Fibroblast of gingiva (primary cell): ENCODE measurements at regions not wholly inside any gene's neighbourhood (a gene's known extent, or its start where the extent isn't known, plus 50 kb on each side); places are given as distances from the start of the nearest gene placed in this dataset.
"Not testable (repeated sequence)": the region's sequence is repeated elsewhere in the genome, so short reads cannot be mapped to it uniquely, and the experiment has no call there.

Experiments
- DNase-seq: peaks from one replicate; pipeline ENCODE4 v3.0.0-alpha.2; 2011; ENCODE audit warnings: low read depth

DNA sequence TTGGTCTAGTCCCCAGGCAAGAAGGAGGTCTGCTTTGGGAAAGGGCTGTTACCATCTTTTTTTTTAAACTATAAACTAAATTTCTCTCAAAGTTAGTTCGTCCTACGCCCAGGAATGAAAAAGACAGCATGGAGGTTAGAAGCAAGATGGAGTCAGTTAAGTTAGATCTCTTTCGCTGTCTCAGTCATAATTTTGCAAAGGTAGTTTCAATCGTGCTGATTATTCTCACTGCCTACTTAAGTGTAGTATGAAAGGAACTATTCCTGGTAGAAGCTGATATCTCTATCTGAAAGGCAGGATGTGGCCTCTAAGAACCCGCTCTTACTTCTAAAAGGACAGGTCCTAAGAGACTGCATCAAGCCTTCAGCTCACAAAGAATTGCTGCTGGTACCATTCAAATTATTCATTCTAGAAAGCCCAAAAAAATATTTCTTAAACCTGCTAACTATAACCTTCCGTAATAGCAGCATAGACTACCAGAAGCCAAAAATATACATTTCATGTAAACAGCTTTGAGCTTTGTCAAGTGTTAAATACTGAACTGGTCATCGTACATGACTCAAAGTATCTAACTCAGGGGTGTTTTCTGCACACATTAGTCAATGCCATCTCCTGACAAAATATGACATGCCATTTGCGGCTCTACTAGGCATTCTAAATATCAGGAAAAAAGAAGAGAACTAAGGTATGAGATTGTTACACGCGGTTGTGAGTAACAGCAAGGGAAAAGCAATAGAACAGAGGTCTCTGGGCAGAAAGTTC, 96.0 kb upstream of the CCDC80 start:
- DNase-seq: no peak

DNA sequence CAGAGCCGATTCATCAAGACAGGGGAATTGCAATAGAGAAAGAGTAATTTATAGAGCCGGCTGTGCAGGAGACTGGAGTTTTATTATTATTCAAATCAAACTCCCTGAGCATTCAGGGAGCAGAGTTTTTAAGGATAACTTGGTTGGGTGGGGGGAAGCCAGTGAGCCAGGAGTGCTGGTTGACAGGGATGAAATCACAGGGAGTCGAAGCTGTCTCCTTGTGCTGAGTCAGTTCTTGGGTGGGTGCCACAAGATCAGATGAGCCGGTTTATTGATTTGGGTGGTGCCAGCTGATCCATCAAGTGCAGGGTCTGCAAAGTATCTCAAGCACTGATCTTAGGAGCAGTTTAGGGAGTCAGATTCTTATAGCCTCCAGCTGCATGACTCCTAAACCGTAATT, 95.4 kb upstream of the CCDC80 start:
- no peak for DNase-seq

DNA sequence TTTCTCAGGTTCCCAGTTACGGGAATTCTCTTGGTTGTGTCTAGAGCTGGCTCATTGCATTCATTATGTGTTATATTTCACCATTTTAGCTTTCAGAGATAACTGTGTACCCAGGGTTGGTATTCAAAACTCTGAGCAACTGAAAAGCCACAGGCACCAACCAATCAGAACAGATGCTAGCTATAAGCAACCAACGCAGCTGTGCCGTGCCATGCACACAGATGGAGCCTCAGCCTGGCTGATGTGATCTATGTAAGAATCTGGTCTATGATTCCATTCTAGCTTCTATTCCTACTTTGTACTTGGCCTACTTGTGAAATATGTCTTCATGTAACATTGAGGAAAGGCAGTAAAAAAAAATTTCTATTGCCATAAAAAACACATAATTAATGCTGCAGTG, 95.0 kb upstream of the CCDC80 start:
- DNase-seq: no peak

DNA sequence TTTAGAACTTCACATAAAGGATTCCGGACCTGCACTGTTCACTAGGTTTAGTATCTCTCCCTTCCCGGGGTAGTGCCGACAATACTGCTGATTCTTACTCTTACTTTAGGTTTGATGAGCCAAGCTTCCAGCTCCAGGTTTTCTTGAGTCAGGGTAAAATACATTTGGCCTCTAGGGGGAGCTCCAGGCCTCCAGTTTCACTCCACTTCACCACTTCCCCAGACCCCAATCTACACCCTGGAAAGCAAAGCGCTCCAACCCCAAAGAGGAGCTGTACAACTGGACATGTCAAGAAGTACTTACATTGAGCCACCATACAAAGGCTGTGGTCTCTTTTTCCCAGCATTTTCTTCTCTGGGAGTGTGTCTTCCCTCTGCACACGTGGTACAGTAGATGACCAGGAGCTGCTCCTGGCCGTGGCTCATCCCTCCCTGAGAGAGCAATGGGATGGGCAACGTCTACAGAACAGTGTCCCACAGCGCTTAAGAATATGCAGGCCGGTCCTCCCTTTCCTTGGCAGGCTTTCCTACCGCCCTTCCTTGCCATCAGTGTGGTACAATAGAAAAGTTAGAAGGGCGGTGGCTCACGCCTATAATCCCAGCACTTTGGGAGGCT, 93.9 kb upstream of the CCDC80 start:
- DNase-seq: peak; percentile 66

DNA sequence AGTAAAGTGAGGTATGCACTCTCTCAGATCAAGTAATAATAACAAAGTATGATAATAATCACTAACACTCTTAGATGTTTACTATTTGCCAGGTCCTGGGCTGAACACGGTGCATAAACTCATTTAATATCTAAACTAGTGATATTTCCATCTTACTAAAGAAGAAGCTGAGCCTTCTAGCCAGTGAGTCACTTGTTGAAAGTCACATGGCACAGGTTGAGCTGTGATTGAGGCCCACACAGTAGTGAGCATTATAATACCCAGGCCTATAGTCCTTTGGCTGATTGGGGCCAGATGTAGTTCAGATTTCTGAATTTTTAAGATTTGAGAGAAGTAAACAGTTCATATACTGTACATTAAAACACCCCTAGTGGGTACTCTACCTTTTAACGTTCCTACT, 93.2 kb upstream of the CCDC80 start:
- no peak for DNase-seq

DNA sequence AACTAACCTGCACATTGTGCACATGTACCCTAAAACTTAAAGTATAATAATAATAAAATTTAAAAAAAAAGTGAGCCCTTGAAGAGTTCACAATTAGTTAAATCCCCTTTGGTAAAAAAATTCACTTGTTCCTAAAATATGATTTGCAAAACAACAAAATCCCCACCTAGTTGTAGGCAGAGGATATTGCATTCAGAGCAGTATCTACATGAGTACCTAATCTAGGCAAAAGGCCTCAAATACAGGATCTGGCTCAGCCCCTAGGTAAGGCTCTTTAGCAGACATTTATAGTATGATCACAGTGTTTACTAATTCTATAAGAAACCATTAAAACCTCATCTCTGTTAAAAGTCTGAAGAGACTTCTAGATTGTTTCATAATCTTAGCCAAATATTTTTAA, 89.3 kb upstream of the CCDC80 start:
- peak; percentile 14 for DNase-seq

DNA sequence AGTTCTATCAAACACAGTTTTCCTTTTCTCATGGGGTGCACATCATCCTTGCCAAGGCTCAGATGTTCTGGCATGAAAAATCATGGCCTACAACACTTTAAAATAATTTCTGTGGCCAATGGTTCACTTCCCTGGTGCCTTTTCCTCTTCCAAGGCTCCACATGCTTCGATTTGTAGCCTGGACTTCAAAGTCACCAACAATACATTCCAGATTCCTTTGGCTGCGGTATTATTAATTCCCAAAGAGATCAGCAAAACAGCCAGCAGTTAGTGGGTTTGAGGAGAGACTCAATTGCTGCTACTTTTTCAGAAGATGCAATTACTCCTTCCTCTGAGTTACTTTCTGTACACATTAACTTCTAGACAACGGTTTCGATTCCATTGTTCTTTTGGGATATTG, 80.3 kb upstream of the CCDC80 start:
- DNase-seq: no peak

DNA sequence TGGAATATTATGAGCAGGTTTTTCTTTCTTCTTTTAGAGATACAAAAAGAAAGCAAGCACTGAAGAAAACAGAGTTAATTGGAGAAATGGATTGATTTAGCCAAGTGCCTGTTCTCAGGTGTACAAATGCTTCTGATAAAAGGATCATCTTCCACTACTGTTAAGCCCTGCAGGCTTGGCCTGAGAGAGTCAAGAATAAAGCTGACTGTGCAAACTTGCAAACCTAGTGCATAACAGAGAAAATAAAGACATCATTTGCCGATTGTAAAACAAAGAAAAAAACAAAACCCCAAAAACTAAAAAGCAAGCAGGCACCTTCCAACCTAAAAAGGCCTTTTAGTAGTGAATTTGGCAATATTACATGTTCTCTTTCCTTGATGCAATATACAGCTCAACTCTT, 78.0 kb upstream of the CCDC80 start:
- DNase-seq: no peak

DNA sequence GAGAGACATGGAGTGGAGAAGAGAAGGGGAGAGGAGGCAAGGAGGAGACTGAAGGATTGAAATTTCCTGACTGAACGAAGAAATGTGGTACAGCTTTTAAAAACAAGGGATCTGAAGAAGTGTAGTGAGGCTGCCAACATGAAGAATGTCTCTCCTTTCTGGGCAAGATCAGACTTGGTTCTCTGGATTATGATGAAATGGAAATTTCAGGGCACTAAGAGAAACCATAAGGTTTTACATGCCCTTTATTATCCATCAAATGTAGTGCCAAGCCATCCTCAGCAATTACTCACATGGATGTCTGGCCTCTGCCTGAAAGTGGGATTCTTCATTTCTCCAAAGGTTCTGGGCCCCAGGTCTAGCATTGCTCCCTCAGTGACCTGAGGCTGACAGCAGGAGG, 77.6 kb upstream of the CCDC80 start:
- peak; percentile 22 for DNase-seq

DNA sequence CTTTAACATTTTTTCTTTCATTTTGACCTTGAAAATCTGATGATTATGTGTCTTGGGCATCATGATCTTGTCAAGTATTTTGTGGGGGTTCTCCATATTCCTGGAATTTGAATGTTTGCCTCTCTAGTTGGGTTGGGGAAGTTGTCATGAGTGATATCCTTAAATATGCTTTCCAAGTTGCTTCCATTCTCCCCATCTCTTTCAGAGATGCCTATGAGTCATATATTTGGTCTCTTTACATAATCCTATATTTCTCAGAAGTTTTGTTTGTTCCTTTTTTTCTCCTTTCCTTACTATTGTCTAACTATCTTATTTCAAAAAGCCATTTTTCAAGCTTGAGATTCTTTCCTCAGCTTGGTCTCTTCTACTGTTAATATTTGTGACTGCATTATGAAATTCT, 69.0 kb upstream of the CCDC80 start:
- no peak for DNase-seq

DNA sequence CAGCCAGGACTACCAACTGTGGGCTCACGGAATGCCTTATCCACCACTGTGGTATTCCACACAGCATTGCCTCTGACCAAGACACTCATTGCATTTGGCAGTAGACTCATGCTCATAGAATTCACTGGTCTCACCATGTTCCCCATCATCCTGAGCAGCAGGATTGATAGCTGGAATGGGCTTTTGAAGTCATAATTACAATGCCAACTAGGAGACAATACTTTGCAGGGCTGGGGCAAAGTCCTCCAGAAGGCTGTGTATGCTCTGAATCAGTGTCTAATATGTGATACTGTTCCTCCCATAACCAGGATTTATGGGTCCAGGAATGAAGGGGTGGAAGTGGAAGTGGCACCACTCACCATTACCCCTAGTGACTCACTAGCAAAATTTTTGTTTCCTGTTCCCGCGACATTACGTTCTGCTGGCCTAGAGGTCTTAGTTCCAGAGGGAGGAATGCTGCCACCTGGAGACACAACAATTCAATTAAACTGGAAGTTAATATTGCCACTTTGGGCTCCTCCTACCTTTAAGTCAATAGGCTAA, 58.6 kb upstream of the CCDC80 start:
- DNase-seq: peak; percentile 14

DNA sequence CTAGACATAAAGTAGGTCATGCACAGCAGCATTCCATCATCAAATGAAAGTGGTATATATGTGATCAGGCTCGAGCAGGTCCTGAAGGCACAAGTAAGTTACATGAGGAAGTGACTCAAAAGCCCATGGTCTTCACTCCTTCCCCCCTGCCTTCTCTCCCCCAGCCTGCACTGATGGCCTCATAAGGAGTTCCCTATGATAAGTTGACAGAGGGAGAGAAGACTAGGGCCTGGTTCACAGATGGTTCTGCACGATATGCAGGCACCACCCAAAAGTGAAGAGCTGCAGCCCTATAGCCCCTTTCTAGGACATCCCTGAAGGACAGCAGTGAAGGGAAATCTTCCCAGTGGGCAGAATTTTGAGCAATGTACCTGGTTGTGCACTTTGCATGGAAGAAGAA, 57.5 kb upstream of the CCDC80 start:
- DNase-seq: not testable (repeated sequence)

DNA sequence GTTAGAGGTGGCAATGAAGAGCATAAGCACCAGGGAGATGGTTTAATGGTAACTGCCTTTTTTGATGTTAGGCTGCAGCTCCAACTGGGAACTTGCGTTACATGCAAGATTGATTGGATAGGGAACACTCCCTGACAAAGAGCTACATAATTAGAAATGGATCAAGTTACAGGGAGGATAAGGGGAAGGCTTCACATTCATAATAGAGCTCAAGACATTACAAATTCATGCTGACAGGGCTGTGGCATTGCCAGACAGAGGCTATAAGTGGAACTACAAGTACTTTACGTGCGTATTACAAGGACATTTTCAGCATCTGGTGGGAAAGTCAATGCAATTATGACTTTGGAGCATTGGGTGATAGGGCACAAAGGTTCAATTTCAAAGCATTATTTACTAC, 55.3 kb upstream of the CCDC80 start:
- not testable (repeated sequence) for DNase-seq

DNA sequence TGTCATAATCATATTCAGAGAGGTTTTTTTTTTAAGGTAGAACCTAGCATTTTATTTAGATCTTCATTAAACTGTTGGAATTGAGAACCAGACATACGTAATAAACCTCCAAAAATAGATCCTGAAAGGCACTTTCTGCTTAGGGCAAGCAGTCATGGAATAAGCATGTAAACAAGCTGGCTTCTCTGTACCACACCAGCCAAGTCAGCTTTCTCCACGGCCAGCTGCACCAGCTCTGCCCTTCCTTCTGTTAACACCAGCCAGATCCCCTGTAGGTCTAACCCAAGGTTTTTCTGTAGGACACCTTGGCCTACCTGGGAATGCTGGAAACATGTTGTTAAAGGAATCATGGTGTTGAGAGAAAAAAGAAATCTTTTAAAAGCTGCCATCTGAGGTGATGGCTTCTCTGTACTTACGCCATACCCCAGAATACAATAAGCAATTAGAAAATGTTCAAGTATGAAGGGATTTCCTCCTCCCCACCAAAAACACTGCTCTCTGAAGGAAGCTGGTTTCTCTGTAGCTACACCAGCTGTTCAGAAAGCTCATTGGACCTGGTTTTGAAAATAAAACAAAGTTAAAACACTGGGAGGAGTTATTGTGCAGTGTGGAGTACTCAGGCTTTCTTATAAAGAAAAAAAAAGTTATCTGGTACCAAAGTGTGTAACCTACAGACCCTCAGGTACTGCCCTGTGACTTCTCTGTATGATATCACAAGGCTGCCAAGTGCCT, 54.6 kb upstream of the CCDC80 start:
- DNase-seq: peak; percentile 40

DNA sequence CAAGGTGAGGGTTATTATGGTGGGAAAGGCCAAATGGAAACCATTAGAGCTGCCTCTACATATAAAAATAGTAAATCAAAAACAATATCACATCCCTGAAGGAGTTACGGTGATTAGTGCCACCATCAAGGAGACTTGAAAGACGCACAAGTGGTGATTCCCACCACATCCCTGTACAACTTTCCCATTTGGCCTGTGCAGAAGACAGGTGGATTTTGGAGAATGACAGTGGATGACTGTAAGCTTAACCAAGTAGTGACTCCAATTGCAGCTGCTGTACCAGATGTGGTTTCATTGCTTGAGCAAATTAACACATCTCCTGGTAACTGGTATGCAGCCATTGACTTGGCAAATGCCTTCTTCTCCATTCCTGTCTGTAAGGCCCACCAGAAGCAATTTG, 54.0 kb upstream of the CCDC80 start:
- DNase-seq: not testable (repeated sequence)

DNA sequence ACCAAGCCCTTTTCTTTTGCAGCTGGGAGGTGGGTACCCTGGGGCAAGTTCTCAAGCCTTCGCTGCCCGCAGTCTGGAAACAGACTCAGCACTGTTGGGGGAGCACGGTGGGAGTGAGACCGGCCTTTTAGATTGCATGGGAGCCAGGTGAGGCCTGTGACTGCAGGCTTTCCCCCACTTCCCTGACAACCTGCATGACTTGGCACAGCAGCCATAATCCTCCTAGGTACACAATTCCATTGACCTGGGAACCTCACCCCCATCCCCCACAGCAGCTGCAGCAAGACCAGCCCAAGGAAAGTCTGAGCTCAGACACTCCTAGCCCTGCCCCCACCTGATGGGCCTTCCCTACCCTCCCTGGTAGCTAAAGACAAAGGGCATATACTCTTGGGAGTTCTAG, 52.2 kb upstream of the CCDC80 start:
- no peak for DNase-seq
